Fibroblast of the aortic adventitia (primary cell): ENCODE measurements at regions not wholly inside any gene's neighbourhood (a gene's known extent, or its start where the extent isn't known, plus 50 kb on each side); places are given as distances from the start of the nearest gene placed in this dataset.

ENCODE experiments used
- DNase-seq: peaks from one replicate; pipeline ENCODE4 v3.0.0-alpha.2; 2010; ENCODE audit warnings: low read depth
- H3K4me3 ChIP-seq: 2 replicates; pipeline ENCODE4 v1.5.1; 2011; ENCODE audit warnings: low read depth, mild to moderate bottlenecking, control low read depth, low read length, moderate library complexity
- CTCF ChIP-seq: IDR thresholded peaks from 2 replicates; pipeline ENCODE4 v1.5.1; 2011; ENCODE audit warnings: mild to moderate bottlenecking, low read length, control low read depth, inconsistent platforms; ENCODE audit not compliant: insufficient read depth

GRCh38 chr12:77324763-77325468, 259.5 kb upstream of the E2F7 start:
- peak; percentile 64 for TF ChIP-seq CTCF
- DNase-seq = peak; percentile 68

GRCh38 chr12:77324416-77324762, 259.0 kb upstream of the E2F7 start:
- TF ChIP-seq CTCF = no peak
- no peak for DNase-seq
- H3K4me3 ChIP-seq = peak overlapping the region; percentile 87

More at GRCh38 chr12:77324763-77325468, 259.5 kb upstream of the E2F7 start:
- peak overlapping the region; percentile 87 for H3K4me3 ChIP-seq

GRCh38 chr12:77323788-77324415, 258.5 kb upstream of the E2F7 start:
- H3K4me3 ChIP-seq = no peak overlapping the region
- no peak for DNase-seq
- TF ChIP-seq CTCF = no peak

- TF ChIP-seq CTCF = no peak
- no peak for DNase-seq
- H3K4me3 ChIP-seq = no peak overlapping the region
These were observed 253.8 kb upstream of the E2F7 start for GRCh38 chr12:77319166-77319565.

- H3K4me3 ChIP-seq = no peak overlapping the region
- TF ChIP-seq CTCF = no peak
- no peak for DNase-seq
These were observed 250.0 kb upstream of the E2F7 start for GRCh38 chr12:77315407-77315806.

GRCh38 chr12:77314378-77315052, 249.1 kb upstream of the E2F7 start:
- H3K4me3 ChIP-seq = no peak overlapping the region
- no peak for TF ChIP-seq CTCF
- DNase-seq = no peak
